Cerebellar cortex (tissue), 1 donor: ENCODE measurements at regions not wholly inside any gene's neighbourhood (a gene's known extent, or its start where the extent isn't known, plus 50 kb on each side); places are given as distances from the start of the nearest gene placed in this dataset.
"Not testable (repeated sequence)": the region's sequence is repeated elsewhere in the genome, so short reads cannot be mapped to it uniquely, and the experiment has no call there.

Source experiments
- DNase-seq: peaks from one replicate; pipeline ENCODE4 v3.0.0-alpha.2; 2015; ENCODE audit warnings: low spot score

GRCh38 chr2:16726577-16726976 lies 60.9 kb upstream of the CYRIA start:
- DNase-seq = no peak

- DNase-seq = no peak
Observed at GRCh38 chr2:16726147-16726546, 60.5 kb upstream of the CYRIA start.

- DNase-seq = no peak
Observed at GRCh38 chr2:16725549-16725948, 59.9 kb upstream of the CYRIA start.

- no peak for DNase-seq
Observed at GRCh38 chr2:16722677-16723076, 57.0 kb upstream of the CYRIA start.

- DNase-seq = no peak
Observed at GRCh38 chr2:16722126-16722525, 56.5 kb upstream of the CYRIA start.

GRCh38 chr2:16721529-16721928 lies 55.9 kb upstream of the CYRIA start:
- DNase-seq = not testable (repeated sequence)

GRCh38 chr2:16720737-16721136 lies 55.1 kb upstream of the CYRIA start:
- not testable (repeated sequence) for DNase-seq

GRCh38 chr2:16719485-16719808 lies 53.8 kb upstream of the CYRIA start:
- DNase-seq = no peak

GRCh38 chr2:16718576-16719484 lies 53.2 kb upstream of the CYRIA start:
- peak; percentile 33 for DNase-seq

GRCh38 chr2:16717477-16717876 lies 51.8 kb upstream of the CYRIA start:
- DNase-seq = no peak

GRCh38 chr2:16716944-16717343 lies 51.3 kb upstream of the CYRIA start:
- no peak for DNase-seq

- DNase-seq = no peak
Observed at GRCh38 chr2:16716024-16716423, 50.4 kb upstream of the CYRIA start.
